AG04449 (cell line): ENCODE measurements at regions not wholly inside any gene's neighbourhood (a gene's known extent, or its start where the extent isn't known, plus 50 kb on each side); places are given as distances from the start of the nearest gene placed in this dataset.

Experiments used
- CTCF ChIA-PET: fragments of 350-600 bp; formaldehyde crosslinking; extraction: SDS; loops from one replicate; lab custom pipeline; 2021; ENCODE audit warnings: antibody characterized with exemption; lab: Yijun Ruan, JAX
- POLR2A ChIA-PET: fragments of 400-600, 350-600 bp; formaldehyde crosslinking; extraction: SDS; loops from one replicate; lab custom pipeline; 2020; ENCODE audit warnings: antibody characterized with exemption, inconsistent platforms; lab: Yijun Ruan, JAX
- DNase-seq: peaks from one replicate; pipeline ENCODE4 v3.0.0-alpha.2; 2010; ENCODE audit warnings: low read depth, low spot score
- H3K4me3 ChIP-seq: 2 replicates; pipeline ENCODE4 v1.5.1; 2011; ENCODE audit warnings: low read depth, mild to moderate bottlenecking, control low read depth, low read length
- CTCF ChIP-seq: IDR thresholded peaks from one replicate; pipeline ENCODE4 v1.5.1; 2011; ENCODE audit warnings: mild to moderate bottlenecking, moderate library complexity, low read length, control low read depth, inconsistent platforms; ENCODE audit not compliant: insufficient read depth; ENCODE audit errors: missing control alignments

GRCh38 chr12:115051378-115051777 is 367.4 kb upstream of the TBX3 start:
- H3K4me3 ChIP-seq = no peak overlapping the region
- no peak for DNase-seq
- CTCF ChIA-PET = no interaction called here
- POLR2A ChIA-PET = no interaction called here
- no peak for TF ChIP-seq CTCF

GRCh38 chr12:115049614-115050013 is 365.6 kb upstream of the TBX3 start:
- no peak for DNase-seq
- ChIA-PET POLR2A (no interaction called here), CTCF (no interaction called here)
- H3K4me3 ChIP-seq = no peak overlapping the region
- no peak for TF ChIP-seq CTCF

GRCh38 chr12:115046805-115047204 is 362.8 kb upstream of the TBX3 start:
- POLR2A ChIA-PET = no interaction called here
- no peak for DNase-seq
- H3K4me3 ChIP-seq = no peak overlapping the region
- CTCF ChIA-PET = no interaction called here
- no peak for TF ChIP-seq CTCF

GRCh38 chr12:115044073-115044472 is 360.1 kb upstream of the TBX3 start:
- POLR2A ChIA-PET = no interaction called here
- CTCF ChIA-PET = no interaction called here
- DNase-seq = no peak
- no peak overlapping the region for H3K4me3 ChIP-seq
- no peak for TF ChIP-seq CTCF

- no peak overlapping the region for H3K4me3 ChIP-seq
- TF ChIP-seq CTCF = no peak
- ChIA-PET CTCF (no interaction called here), POLR2A (no interaction called here)
- no peak for DNase-seq
Measured at GRCh38 chr12:115043079-115043478, 359.1 kb upstream of the TBX3 start.

GRCh38 chr12:115042341-115042740 is 358.4 kb upstream of the TBX3 start:
- H3K4me3 ChIP-seq = no peak overlapping the region
- ChIA-PET POLR2A (no interaction called here), CTCF (no interaction called here)
- no peak for DNase-seq
- no peak for TF ChIP-seq CTCF

- CTCF ChIA-PET = no interaction called here
- DNase-seq = no peak
- TF ChIP-seq CTCF = no peak
- H3K4me3 ChIP-seq = no peak overlapping the region
- POLR2A ChIA-PET = no interaction called here
Measured at GRCh38 chr12:115037830-115038229, 353.9 kb upstream of the TBX3 start.
